SK-N-SH (cell line): ENCODE measurements at regions not wholly inside any gene's neighbourhood (a gene's known extent, or its start where the extent isn't known, plus 50 kb on each side); places are given as distances from the start of the nearest gene placed in this dataset.

Source experiments
- ELF1 ChIP-seq: IDR thresholded peaks from 2 replicates; pipeline ENCODE4 v1.4.0; 2012
- EP300 ChIP-seq, 2 experiments: IDR thresholded peaks; 2 replicates each; pipeline versions ENCODE4 v1.4.0 to v1.6.1; 2012; ENCODE audit warnings: borderline replicate concordance in 1 of 2, low read depth in 1 of 2, low read length in 1 of 2
- EZH2phosphoT487 ChIP-seq: fragments of 200-600 bp; sonication (generic); IDR thresholded peaks from 2 replicates; pipeline ENCODE4 v1.6.1; 2017; ENCODE audit warnings: low read depth, mixed run types, mild to moderate bottlenecking, antibody characterized with exemption, moderate library complexity, borderline replicate concordance
- FOXM1 ChIP-seq: IDR thresholded peaks from 2 replicates; pipeline ENCODE4 v1.4.0; 2012; ENCODE audit warnings: low read depth, mild to moderate bottlenecking
- GABPA ChIP-seq: IDR thresholded peaks from 2 replicates; pipeline ENCODE4 v1.4.0; 2012; ENCODE audit warnings: low read depth, mild to moderate bottlenecking
- JUND ChIP-seq: IDR thresholded peaks from 2 replicates; pipeline ENCODE4 v1.4.0; 2012
- MAX ChIP-seq: IDR thresholded peaks from 2 replicates; pipeline ENCODE4 v1.4.0; 2012; ENCODE audit warnings: low read depth
- POLR2AphosphoS5 ChIP-seq: IDR thresholded peaks from 2 replicates; pipeline ENCODE4 v1.6.1; 2012; ENCODE audit warnings: low read depth, low read length
- TCF12 ChIP-seq: IDR thresholded peaks from 2 replicates; pipeline ENCODE4 v1.4.0; 2012
- TEAD4 ChIP-seq: IDR thresholded peaks from 2 replicates; pipeline ENCODE4 v1.4.0; 2012; ENCODE audit warnings: mild to moderate bottlenecking, borderline replicate concordance; ENCODE audit not compliant: insufficient read depth
- YY1 ChIP-seq: IDR thresholded peaks from 2 replicates; pipeline ENCODE4 v1.4.0; 2012; ENCODE audit warnings: low read depth, mild to moderate bottlenecking
- TF ChIP-seq, protein P1 (sequence below): fragments of 200-600 bp; sonication (generic); IDR thresholded peaks from 2 replicates; pipeline ENCODE4 v1.6.1; 2017; ENCODE audit warnings: antibody characterized with exemption, mild to moderate bottlenecking, moderate library complexity

GRCh38 chr18:6592522-6592921 lies 137.0 kb upstream of the ARHGAP28 start:
- TF ChIP-seq, protein P1, sequence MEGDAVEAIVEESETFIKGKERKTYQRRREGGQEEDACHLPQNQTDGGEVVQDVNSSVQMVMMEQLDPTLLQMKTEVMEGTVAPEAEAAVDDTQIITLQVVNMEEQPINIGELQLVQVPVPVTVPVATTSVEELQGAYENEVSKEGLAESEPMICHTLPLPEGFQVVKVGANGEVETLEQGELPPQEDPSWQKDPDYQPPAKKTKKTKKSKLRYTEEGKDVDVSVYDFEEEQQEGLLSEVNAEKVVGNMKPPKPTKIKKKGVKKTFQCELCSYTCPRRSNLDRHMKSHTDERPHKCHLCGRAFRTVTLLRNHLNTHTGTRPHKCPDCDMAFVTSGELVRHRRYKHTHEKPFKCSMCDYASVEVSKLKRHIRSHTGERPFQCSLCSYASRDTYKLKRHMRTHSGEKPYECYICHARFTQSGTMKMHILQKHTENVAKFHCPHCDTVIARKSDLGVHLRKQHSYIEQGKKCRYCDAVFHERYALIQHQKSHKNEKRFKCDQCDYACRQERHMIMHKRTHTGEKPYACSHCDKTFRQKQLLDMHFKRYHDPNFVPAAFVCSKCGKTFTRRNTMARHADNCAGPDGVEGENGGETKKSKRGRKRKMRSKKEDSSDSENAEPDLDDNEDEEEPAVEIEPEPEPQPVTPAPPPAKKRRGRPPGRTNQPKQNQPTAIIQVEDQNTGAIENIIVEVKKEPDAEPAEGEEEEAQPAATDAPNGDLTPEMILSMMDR: no peak
- TF ChIP-seq TEAD4: no peak
- no peak for TF ChIP-seq JUND
- no peak for TF ChIP-seq EZH2phosphoT487
- TF ChIP-seq TCF12: no peak
- no peak for TF ChIP-seq YY1
- no peak for TF ChIP-seq MAX
- no peak for TF ChIP-seq GABPA
- no peak for TF ChIP-seq FOXM1
- no peak for TF ChIP-seq POLR2AphosphoS5
- TF ChIP-seq ELF1: no peak
- no peak for TF ChIP-seq EP300 (IDR thresholded peaks at IDR 0.05; ENCODE audit: borderline replicate concordance in 1 of 2, low read depth in 1 of 2, low read length in 1 of 2)
